ENCODE measurements at regions not wholly inside any gene's neighbourhood (a gene's known extent, or its start where the extent isn't known, plus 50 kb on each side); places are given as distances from the start of the nearest gene placed in this dataset.

- Histone ChIP-seq H3K27me3 (ENCODE audit: insufficient read depth, low read length) (no peaks in the 10 kb centered on the region), H3K4me3 (replicated peaks in 1 of 2; ENCODE audit: low read depth in 1 of 2, low read length in 2 of 2) (no peak overlapping the region), H3K4me2 (ENCODE audit: low read length) (no peak overlapping the region), H3K9me2 (ENCODE audit: insufficient read depth) (no peaks in the 10 kb centered on the region), H3K27ac (ENCODE audit: low read depth, low read length) (no peak overlapping the region), H2AFZ (ENCODE audit: low read depth, low read length, poor library complexity, severe bottlenecking) (no peak overlapping the region), H3K9me3 (ENCODE audit: control insufficient read depth in 1 of 2, insufficient read depth in 1 of 2, low read depth in 1 of 2, low read length in 2 of 2) (no peaks in the 10 kb centered on the region), H3K4me1 (ENCODE audit: control insufficient read depth in 1 of 2, insufficient read depth in 2 of 2, low read length in 2 of 2) (no peaks in the 10 kb centered on the region), H4K20me1 (ENCODE audit: insufficient read depth) (no peaks in the 10 kb centered on the region), H3K9ac (ENCODE audit: low read length) (no peak overlapping the region), H3K79me2 (ENCODE audit: insufficient read depth, low read length) (no peaks in the 10 kb centered on the region), H3K36me3 (ENCODE audit: control insufficient read depth in 1 of 2, insufficient read depth in 2 of 2, low read length in 2 of 2) (no peaks in the 10 kb centered on the region)
- ChIA-PET RAD21 (ENCODE audit: low non-redundant PET in 1 of 2, low total read pairs in 2 of 2, uncharacterized antibody in 2 of 2, unreplicated experiment in 2 of 2) (no interaction called here), POLR2A (no interaction called here), CTCF (no interaction called here)
- no peak for TF ChIP-seq ZFX (IDR thresholded peaks at IDR 0.05)
- DNase-seq (ENCODE audit: low read depth, low spot score) (no peak), ATAC-seq (no peak)
- intact Hi-C loops (cut with micrococcal nuclease), result no loop called here
- no TSS peak for BruUV-seq (replicated peaks)
Observed at GRCh38 chr1:222299524-222299923, 248.4 kb downstream of the HHIPL2 start.

- Histone ChIP-seq H3K4me2 (ENCODE audit: low read length) (no peak overlapping the region), H3K9ac (ENCODE audit: low read length) (no peak overlapping the region), H3K27ac (ENCODE audit: low read depth, low read length) (no peak overlapping the region), H3K4me3 (replicated peaks in 1 of 2; ENCODE audit: low read depth in 1 of 2, low read length in 2 of 2) (no peak overlapping the region), H4K20me1 (ENCODE audit: insufficient read depth) (no peaks in the 10 kb centered on the region), H3K27me3 (ENCODE audit: insufficient read depth, low read length) (no peaks in the 10 kb centered on the region), H3K36me3 (ENCODE audit: control insufficient read depth in 1 of 2, insufficient read depth in 2 of 2, low read length in 2 of 2) (no peaks in the 10 kb centered on the region), H3K9me3 (ENCODE audit: control insufficient read depth in 1 of 2, insufficient read depth in 1 of 2, low read depth in 1 of 2, low read length in 2 of 2) (no peaks in the 10 kb centered on the region), H3K79me2 (ENCODE audit: insufficient read depth, low read length) (no peaks in the 10 kb centered on the region), H3K4me1 (ENCODE audit: control insufficient read depth in 1 of 2, insufficient read depth in 2 of 2, low read length in 2 of 2) (peaks cover 8 to 13% of the 10 kb centered on the region in 2 experiments; a peak in 3 of 4 replicates), H3K9me2 (ENCODE audit: insufficient read depth) (no peaks in the 10 kb centered on the region), H2AFZ (ENCODE audit: low read depth, low read length, poor library complexity, severe bottlenecking) (no peak overlapping the region)
- BruUV-seq (replicated peaks), result no TSS peak
- DNase-seq (ENCODE audit: low read depth, low spot score), result no peak
- CTCF ChIA-PET, result no interaction called here
- intact Hi-C loops (cut with micrococcal nuclease), result no loop called here
- RAD21 ChIA-PET (ENCODE audit: low non-redundant PET in 1 of 2, low total read pairs in 2 of 2, uncharacterized antibody in 2 of 2, unreplicated experiment in 2 of 2), result no interaction called here
- TF ChIP-seq CEBPB (IDR thresholded peaks at IDR 0.05; ENCODE audit: low read depth), result no peak
- no peak for TF ChIP-seq CTCF (IDR thresholded peaks at IDR 0.05 in 2 of 3, conservative IDR thresholded peaks at IDR 0.05 in 1 of 3; ENCODE audit: borderline replicate concordance in 1 of 3, insufficient read depth in 1 of 3, low read depth in 2 of 3, low read length in 2 of 3)
- TF ChIP-seq RAD21 (IDR thresholded peaks at IDR 0.05; ENCODE audit: low read depth), result no peak
- no peak for TF ChIP-seq YY1 (IDR thresholded peaks at IDR 0.05; ENCODE audit: extremely low read depth, insufficient replicate concordance, low read depth, low read length)
- TF ChIP-seq JUND (IDR thresholded peaks at IDR 0.05), result no peak
- no peak for TF ChIP-seq POLR2A (IDR thresholded peaks at IDR 0.05; ENCODE audit: borderline replicate concordance, extremely low read depth, insufficient read depth, insufficient read length)
- TF ChIP-seq TCF7L2 (IDR thresholded peaks at IDR 0.05; ENCODE audit: borderline replicate concordance, extremely low read depth, insufficient read depth, insufficient read length), result no peak
- no peak for TF ChIP-seq ZFX (IDR thresholded peaks at IDR 0.05)
- TF ChIP-seq ZNF274 (IDR thresholded peaks at IDR 0.05; ENCODE audit: low read depth, low read length), result no peak
- TF ChIP-seq EGR1 (IDR thresholded peaks at IDR 0.05; ENCODE audit: low read depth), result no peak
- no peak for TF ChIP-seq POLR2AphosphoS5 (IDR thresholded peaks at IDR 0.05; ENCODE audit: low read depth, low read length)
- TF ChIP-seq EZH2phosphoT487 (IDR thresholded peaks at IDR 0.05; ENCODE audit: borderline replicate concordance), result no peak
- no peak for TF ChIP-seq FOSL1 (IDR thresholded peaks at IDR 0.05; ENCODE audit: low read depth)
- POLR2A ChIA-PET, result no interaction called here
- no peak for ATAC-seq
Observed at GRCh38 chr1:222290866-222291265, 257.0 kb downstream of the HHIPL2 start.

All from HCT116 (cell line).